ENCODE measurements at regions not wholly inside any gene's neighbourhood (a gene's known extent, or its start where the extent isn't known, plus 50 kb on each side); places are given as distances from the start of the nearest gene placed in this dataset.
"Not testable (repeated sequence)": the region's sequence is repeated elsewhere in the genome, so short reads cannot be mapped to it uniquely, and the experiment has no call there.

GRCh38 chr16:58863042-58863441, 128.9 kb upstream of the GOT2 start:
- no peak for DNase-seq (ENCODE audit: low spot score)

GRCh38 chr16:58862334-58863021, 128.4 kb upstream of the GOT2 start:
- no peak for DNase-seq (ENCODE audit: low spot score)

DNA sequence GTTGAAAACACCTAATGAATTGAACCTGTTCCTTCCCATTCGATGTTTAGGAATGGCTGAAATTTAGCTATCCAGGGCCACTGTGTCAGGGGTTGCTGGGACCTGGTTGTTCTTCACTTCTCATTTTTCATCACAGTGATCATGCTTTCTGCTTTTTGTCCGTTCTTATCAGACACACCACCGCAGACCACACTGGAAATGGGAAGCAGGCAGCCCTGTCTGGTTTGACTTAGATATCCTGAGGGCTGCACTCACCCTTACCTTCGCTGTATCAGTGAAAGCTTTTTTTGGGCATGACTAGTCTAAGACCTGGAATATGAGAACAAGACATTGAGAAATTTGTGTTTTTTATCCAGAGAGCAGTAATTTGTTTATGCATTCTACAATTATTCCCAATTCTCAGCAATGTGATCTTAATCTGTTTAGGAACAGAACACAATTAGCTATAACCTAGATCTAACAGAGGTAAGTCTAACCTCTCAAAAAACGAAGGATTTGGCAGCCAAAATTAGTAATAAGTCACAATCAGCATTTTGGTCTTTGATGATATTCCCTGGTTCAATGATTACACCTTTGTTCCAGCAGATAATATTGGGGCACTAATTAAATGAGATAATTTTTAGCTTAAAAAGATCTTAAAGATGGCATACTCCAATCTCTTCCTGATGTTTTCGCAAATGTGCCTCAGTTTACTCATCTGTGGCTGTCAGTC, 126.0 kb upstream of the GOT2 start:
- DNase-seq (ENCODE audit: low spot score): no peak

GRCh38 chr16:58858577-58858976, 124.5 kb upstream of the GOT2 start:
- DNase-seq (ENCODE audit: low spot score): not testable (repeated sequence)

- no peak for DNase-seq (ENCODE audit: low spot score)
These were observed 121.3 kb upstream of the GOT2 start for GRCh38 chr16:58855291-58855863.

GRCh38 chr16:58853854-58854791, 120.0 kb upstream of the GOT2 start:
- DNase-seq (ENCODE audit: low spot score): no peak

- no peak for DNase-seq (ENCODE audit: low spot score)
These were observed 116.5 kb upstream of the GOT2 start for GRCh38 chr16:58850678-58851020.

DNA sequence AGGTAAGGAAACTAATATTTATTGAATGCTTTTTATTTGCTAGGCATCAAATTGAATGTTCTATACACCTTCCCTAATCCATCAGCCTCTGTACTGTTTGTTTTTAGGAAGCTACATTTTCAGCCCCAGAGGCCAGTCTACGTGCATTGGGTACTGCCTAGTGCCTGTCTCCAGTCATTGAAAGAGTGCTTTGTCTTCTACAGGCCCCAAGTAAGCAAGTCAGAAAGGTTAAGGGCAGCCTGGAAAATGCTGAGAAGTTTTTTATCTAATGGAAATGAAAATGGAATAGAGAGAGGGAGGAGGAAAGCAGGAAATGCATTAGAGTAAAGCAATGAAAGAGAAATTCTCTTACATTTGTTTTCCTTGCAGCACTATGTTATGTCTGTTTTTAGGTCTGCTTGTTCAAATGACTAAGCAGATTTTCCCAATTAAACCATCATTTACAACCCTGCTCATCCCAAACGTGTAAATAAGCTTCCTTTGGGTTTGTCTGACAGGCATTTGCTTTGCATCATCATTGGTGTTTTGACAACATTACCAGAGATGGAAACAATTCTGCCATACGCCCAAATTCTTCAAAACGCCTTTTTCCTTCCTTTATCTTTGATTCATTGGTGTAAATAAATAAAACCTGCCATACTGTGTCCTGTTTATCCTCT, 116.0 kb upstream of the GOT2 start:
- DNase-seq (ENCODE audit: low spot score): no peak

DNA sequence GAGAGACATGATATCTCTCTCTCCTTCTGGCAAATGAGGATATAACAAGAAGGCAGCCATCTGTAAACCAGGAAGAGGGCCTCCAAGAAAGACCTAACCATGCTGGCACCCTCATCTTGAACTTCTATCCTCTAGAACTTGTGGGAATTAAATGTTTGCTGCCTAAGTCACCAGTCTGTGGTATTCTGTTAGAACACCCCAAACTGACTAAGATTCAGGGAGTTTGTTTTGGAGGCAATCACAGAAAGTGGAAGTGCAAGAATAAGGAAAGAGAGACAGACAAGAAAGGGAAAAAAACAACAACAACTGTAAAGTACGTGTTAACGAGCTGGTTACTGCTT, 114.5 kb upstream of the GOT2 start:
- DNase-seq (ENCODE audit: low spot score): no peak

GRCh38 chr16:58847902-58848661, 114.0 kb upstream of the GOT2 start:
- DNase-seq (ENCODE audit: low spot score): no peak

DNA sequence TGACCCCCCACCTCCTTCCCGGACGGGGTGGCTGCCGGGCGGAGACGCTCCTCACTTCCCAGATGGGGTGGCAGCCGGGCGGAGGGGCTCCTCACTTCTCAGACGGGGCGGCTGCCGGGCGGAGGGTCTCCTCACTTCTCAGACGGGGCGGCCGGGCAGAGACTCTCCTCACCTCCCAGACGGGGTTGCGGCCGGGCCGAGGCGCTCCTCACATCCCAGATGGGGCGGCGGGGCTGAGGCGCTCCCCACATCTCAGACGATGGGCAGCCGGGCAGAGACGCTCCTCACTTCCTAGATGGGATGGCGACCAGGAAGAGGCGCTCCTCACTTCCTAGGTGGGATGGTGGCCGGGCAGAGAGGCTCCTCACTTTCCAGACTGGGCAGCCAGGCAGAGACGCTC, 112.1 kb upstream of the GOT2 start:
- not testable (repeated sequence) for DNase-seq (ENCODE audit: low spot score)

DNA sequence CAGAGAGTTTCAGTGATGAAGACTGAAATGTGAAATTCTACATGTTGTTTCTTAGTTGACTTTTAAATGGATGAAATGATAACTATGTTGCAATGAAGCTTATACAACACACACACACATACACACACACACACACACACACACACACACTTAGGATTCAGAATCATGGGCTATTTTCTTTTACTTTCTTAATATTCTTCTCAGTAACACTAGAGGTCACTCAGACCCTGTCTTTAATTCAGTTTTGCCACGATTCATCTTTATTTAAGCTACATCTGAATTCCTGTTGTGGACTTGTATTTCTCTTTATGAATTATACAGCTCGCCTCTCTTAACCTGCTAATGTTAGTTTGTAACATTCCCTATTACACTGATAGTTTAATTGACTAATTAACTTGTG, 109.6 kb upstream of the GOT2 start:
- DNase-seq (ENCODE audit: low spot score): peak; percentile 57

DNA sequence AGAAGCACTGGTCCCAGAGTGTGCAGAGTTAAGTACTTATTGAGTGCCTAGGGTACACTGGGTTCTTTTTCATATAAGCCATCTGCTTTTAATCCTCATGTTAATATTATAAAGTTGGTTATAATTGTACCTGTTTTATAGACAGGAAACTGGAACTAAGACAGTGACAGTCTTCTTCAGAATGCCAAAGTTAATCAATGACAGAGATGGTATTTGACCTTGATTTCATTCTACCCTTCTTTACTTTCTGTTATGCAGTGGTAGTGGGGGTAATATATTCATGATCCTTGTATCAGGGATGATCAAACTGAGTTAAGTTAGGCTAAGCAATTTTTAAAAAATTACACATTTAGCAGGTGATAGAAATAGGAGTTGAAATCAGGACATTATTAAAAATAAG, 108.6 kb upstream of the GOT2 start:
- no peak for DNase-seq (ENCODE audit: low spot score)

GRCh38 chr16:58842156-58842555, 108.0 kb upstream of the GOT2 start:
- DNase-seq (ENCODE audit: low spot score): no peak

DNA sequence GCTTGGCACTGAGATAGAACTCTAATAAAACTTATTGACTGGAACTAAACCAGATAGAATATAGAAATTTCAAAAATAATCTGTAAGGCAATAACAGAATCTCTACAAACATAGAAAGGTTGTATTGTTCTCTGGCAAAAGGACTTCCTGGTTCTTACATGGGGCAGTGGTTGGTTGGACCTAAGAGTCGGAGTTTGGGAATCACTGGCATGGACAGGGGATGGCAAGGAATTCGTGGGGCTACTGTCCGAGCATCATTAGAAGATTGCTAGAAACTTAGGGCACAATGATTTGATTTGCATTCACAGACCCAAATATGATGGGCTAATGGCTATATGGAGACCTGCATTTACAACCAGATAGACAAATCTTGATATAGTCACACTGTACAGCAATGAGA, 103.8 kb upstream of the GOT2 start:
- no peak for DNase-seq (ENCODE audit: low spot score)

- DNase-seq (ENCODE audit: low spot score): no peak
These were observed 102.3 kb upstream of the GOT2 start for GRCh38 chr16:58836427-58836826.

DNA sequence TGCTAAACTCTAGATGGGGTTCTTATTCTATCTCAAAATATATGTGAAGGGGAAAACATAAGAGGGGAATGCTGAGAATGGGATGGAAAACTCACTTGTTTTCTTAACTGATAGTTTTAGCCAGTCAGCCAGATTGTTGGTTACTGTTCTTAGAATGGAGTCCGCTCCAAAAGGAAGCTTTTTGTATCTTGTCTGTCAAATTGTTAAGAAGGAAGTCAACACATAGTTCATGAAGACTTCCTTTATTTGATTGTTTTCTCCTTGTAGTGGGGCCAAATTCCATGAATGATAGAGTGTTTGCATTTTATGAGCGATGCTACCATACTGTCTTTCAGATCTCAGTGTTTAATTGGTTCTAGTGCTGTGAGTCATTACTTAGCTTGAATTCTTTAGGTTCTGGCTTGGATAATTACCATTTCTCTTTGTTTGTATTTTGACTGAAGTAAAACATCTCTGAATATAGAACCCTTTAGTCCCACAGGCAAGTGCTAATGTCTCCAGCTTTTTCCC, 98.3 kb upstream of the GOT2 start:
- DNase-seq (ENCODE audit: low spot score): no peak

DNA sequence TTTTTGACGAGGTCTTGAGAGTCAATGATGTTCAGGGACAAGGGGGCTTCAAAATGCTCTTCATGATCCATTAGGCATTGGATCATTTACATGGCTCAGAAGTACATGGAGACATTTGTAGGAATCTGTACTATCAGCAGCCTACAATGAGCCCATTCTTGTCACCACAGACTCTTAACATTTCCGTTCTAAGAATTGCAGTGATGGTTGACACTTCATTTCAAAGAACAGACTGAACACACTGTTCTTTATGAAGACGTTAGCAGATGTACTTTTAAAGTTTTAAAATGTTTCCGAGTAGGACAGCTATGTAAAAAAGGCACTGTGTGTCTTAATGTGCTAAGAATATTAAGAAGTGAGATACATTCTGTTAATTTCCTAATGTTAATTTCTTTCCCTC, 97.3 kb upstream of the GOT2 start:
- DNase-seq (ENCODE audit: low spot score): no peak

- DNase-seq (ENCODE audit: low spot score): no peak
These were observed 94.9 kb upstream of the GOT2 start for GRCh38 chr16:58828901-58829545.

DNA sequence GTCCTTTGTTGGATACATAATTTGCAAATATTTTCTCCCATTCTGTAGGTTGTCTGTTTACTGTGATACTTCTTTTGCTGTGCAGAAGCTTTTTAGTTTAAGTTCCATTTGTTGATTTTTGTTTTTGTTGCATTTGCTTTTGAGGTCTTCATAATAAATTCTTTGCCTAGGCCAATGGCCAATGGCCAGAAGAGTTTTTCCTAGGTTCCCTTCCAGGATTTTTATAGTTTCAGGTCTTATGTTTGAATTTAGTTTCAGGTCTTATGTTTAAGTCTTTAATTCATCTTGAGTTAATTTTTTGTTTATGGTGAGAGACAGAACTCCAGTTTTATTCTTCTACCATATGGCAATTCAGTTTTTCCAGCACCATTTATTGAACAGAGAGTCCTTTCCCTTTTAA, 90.1 kb upstream of the GOT2 start:
- no peak for DNase-seq (ENCODE audit: low spot score)

- no peak for DNase-seq (ENCODE audit: low spot score)
These were observed 87.8 kb upstream of the GOT2 start for GRCh38 chr16:58821886-58822285.
